ENCODE measurements at regions not wholly inside any gene's neighbourhood (a gene's known extent, or its start where the extent isn't known, plus 50 kb on each side); places are given as distances from the start of the nearest gene placed in this dataset.

DNA sequence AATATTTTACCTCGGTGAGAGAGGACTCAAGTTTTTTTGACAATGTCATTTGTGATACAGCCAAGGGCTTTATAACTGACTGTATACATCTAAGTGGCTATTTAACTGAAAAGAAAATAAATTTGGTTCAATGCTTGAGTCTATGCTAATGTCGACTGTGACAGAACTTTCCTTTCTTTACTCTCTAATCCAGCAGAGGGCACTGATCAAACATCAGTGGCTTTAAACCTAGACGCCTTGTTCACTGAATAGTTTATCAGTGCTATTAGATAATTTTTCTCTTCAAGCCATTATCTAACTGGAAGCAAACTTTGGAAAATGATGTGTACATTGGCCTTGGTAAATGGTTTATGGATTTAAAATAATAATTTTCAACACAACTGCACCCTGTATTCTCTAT is 285.1 kb downstream of the CHL1 start:
- TF ChIP-seq POLR2A (IDR thresholded peaks at IDR 0.05; ENCODE audit: low read length), result no peak
- no peak for TF ChIP-seq GATA1 (IDR thresholded peaks at IDR 0.05; ENCODE audit: low read depth, low read length)

Data from erythroblast (primary cell).